ENCODE measurements at regions not wholly inside any gene's neighbourhood (a gene's known extent, or its start where the extent isn't known, plus 50 kb on each side); places are given as distances from the start of the nearest gene placed in this dataset.

GRCh38 chr1:209064850-209065706, 518.4 kb upstream of the CAMK1G start:
- no peak for TF ChIP-seq CTCF (IDR thresholded peaks at IDR 0.05)
- Histone ChIP-seq H3K27ac (no peak overlapping the region), H3K4me3 (no peak overlapping the region)
- no peak for DNase-seq (ENCODE audit: low spot score)

GRCh38 chr1:209072481-209072880, 511.0 kb upstream of the CAMK1G start:
- Histone ChIP-seq H3K27ac (no peak overlapping the region), H3K4me3 (no peak overlapping the region)
- DNase-seq (ENCODE audit: low spot score): no peak
- no peak for TF ChIP-seq CTCF (IDR thresholded peaks at IDR 0.05)

- Histone ChIP-seq H3K27ac (no peak overlapping the region), H3K4me3 (no peak overlapping the region)
- DNase-seq (ENCODE audit: low spot score): no peak
- TF ChIP-seq CTCF (IDR thresholded peaks at IDR 0.05): no peak
These were observed 509.6 kb upstream of the CAMK1G start for GRCh38 chr1:209073879-209074278.

GRCh38 chr1:209074575-209075250, 508.8 kb upstream of the CAMK1G start:
- Histone ChIP-seq H3K27ac (no peak overlapping the region), H3K4me3 (no peak overlapping the region)
- TF ChIP-seq CTCF (IDR thresholded peaks at IDR 0.05): no peak
- DNase-seq (ENCODE audit: low spot score): no peak

- DNase-seq (ENCODE audit: low spot score): no peak
- Histone ChIP-seq H3K27ac (no peak overlapping the region), H3K4me3 (no peak overlapping the region)
- TF ChIP-seq CTCF (IDR thresholded peaks at IDR 0.05): no peak
These were observed 506.8 kb upstream of the CAMK1G start for GRCh38 chr1:209076688-209077087.

- no peak overlapping the region for H3K4me3 ChIP-seq
- H3K27ac ChIP-seq: no peak overlapping the region
- no peak for TF ChIP-seq CTCF (IDR thresholded peaks at IDR 0.05)
- no peak for DNase-seq (ENCODE audit: low spot score)
These were observed 503.2 kb upstream of the CAMK1G start for GRCh38 chr1:209080170-209080781.
